SK-N-DZ (cell line): ENCODE measurements at regions not wholly inside any gene's neighbourhood (a gene's known extent, or its start where the extent isn't known, plus 50 kb on each side); places are given as distances from the start of the nearest gene placed in this dataset.

Experiments used
- DNase-seq: peaks from one replicate; pipeline ENCODE4 v3.0.0-alpha.2; 2015; ENCODE audit warnings: low spot score

- DNase-seq: no peak
Measured at GRCh38 chr15:61798631-61799030, 261.6 kb downstream of the VPS13C start.

- DNase-seq: no peak
Measured at GRCh38 chr15:61796056-61796455, 264.2 kb downstream of the VPS13C start.

- no peak for DNase-seq
Measured at GRCh38 chr15:61794881-61795280, 265.4 kb downstream of the VPS13C start.

DNA sequence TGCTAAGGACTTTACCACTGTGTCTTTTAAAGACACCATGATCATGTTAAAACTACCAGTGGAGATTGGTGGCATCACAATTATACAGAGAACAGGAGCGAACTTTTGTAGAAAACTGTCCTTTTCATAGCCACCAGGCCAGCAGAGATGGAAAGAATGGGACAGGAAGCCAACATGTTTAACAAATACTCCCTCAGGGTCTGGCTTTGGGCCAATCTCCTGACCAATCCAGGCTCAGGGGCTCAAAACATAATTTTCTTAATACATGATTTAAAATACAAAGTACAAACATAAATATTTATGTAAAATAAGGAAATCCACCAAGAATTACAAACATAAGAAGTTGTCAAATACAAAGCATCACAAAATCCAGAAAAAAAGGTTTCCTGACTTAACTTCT, 266.0 kb downstream of the VPS13C start:
- no peak for DNase-seq

DNA sequence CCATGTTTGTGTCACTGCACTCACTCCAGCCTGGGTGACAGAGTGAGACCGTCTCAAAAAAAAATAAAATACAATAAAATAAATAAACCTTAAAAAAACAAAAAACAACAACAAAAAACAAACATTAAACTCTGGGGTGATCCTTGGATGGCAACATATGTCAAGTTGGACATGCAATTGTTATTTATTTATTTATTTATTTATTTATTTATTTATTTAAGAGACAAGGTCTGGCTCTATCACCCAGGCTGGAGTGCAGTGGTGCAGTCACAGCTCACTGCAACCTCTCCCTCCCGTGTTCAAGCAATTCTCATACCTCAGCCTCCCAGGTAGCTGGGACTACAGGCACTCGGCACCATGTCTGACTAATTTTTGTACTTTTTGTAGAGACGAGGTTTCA, 275.5 kb downstream of the VPS13C start:
- DNase-seq: no peak

DNA sequence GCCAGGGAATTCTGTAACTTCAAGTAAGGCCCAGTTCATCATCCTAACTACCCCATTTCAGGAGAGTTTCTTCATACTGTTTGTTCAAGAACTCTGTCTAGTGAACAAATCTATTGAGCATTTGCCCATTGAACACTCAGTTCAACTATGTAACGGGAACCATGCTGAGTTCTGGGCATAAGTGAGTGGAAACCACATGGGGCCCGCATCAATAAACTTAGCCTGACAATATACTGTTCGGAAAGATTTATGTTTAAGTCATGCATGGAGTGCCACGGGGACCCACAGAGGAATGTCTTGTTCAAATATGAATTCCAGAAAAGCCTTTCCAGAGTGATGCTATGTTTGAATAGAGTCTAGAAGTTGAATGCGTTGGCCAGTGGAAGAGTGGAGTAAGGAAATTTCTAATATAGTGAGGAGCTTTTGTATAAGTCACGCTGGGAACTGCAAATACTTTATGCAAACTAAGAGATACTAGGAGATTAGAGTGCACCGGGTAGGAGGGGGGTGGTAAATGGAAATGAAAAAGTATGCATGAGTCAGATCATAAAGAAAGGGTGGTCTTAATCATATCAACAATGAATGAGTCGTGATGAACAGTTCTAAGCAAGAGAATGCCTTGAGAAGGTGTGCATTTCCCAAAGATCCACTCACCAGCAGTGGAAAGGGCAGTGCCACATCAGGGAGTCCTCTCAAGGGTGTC, 279.8 kb downstream of the VPS13C start:
- no peak for DNase-seq

DNA sequence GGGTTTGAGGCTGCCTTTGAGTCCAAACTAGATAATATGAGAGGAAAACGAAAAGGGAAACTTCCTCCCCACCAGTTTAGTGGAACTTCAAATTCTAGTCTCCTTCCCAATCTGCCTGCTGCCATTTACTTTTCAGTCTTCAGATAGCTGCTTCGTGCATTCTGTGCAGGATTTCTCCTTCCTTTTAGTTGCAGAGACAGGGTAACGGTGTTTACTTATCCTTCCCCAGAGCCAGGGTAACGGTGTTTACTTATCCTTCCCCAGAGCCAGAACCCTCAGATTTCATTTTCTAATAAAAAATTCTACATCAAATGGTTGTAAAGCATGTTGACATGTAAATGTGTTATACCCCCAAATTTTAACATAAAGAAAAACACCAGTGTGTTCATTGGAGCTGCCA, 282.6 kb downstream of the VPS13C start:
- no peak for DNase-seq

DNA sequence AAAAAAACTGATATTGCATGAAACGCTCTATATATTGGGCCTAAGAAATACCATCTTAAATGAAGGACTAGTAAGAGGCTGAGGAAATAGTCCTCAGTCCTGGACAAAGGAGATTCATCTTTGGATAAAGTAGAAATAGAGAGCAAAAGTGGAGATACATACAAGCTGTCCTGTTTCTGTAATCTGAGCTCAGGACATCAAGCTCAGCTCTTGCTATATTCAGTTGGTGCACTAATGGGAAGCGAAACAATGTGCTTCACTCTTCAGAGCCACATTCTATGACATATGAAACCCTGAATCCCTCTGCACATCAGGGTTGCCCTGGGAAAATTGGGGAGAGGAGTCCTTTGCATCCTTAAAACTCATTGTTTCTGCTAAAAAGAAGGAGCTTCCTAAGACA, 290.7 kb downstream of the VPS13C start:
- peak; percentile 48 for DNase-seq

DNA sequence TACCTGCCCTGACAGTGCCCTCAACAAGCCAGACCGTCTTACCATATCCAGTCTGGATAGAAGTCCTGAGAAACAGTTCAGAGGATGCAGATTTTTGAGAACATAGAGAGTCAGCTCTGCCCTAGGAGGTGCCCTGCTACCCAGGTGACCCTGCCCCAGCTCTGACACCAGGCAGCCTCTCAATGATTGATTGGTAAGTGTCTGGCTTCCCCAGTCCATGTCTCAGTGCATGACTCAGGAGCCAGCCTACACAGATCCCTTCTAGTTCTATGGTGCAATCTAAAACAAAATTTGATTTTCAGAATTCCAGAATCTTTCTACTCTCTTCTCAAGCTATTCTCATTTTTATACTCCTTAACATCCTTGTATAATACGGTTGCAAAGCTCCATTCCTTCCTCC, 292.1 kb downstream of the VPS13C start:
- no peak for DNase-seq

DNA sequence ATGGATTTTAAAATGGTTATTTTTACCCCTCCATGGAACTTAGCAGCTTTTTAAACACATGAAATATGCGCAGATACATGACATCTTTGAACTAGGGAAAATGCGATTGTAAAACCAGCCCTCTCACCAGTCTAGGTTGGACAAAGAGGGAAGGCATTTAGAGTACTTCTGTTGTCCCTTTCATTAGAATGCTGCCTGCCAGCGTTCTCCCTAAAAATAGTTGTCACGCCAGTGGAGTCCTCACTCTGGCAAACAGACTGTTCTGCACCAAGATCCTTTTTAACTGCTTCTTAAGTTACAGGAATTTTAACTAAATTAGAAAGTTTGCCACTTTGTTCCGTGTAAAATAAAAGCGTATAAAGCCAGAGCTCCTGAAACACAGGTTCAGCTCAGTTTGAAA, 295.3 kb downstream of the VPS13C start:
- DNase-seq: no peak

DNA sequence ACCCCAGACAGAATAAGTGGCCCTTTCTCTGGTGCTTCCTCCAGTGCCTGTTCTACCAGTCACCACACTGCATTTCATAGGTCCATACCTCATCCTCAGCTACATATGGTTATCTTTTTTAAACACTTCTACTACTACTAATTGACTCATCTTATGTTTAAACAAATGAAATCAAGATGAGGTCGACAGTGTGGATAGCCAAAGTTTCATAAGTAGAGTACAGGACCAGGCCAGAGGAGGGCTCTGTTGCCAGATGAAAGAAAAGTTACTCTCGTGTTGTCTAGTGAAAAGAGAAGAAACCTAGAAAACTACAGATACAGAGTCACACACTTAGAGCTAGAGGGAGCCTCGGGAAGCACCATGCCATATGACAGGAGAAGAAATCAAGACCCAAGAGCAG, 296.1 kb downstream of the VPS13C start:
- no peak for DNase-seq

- DNase-seq: no peak
Measured at GRCh38 chr15:61762676-61763075, 297.6 kb downstream of the VPS13C start.

- DNase-seq: no peak
Measured at GRCh38 chr15:61759639-61760038, 300.6 kb downstream of the VPS13C start.

- no peak for DNase-seq
Measured at GRCh38 chr15:61756071-61756820, 304.0 kb downstream of the VPS13C start.

GRCh38 chr15:61755467-61755866, 304.8 kb downstream of the VPS13C start:
- no peak for DNase-seq

DNA sequence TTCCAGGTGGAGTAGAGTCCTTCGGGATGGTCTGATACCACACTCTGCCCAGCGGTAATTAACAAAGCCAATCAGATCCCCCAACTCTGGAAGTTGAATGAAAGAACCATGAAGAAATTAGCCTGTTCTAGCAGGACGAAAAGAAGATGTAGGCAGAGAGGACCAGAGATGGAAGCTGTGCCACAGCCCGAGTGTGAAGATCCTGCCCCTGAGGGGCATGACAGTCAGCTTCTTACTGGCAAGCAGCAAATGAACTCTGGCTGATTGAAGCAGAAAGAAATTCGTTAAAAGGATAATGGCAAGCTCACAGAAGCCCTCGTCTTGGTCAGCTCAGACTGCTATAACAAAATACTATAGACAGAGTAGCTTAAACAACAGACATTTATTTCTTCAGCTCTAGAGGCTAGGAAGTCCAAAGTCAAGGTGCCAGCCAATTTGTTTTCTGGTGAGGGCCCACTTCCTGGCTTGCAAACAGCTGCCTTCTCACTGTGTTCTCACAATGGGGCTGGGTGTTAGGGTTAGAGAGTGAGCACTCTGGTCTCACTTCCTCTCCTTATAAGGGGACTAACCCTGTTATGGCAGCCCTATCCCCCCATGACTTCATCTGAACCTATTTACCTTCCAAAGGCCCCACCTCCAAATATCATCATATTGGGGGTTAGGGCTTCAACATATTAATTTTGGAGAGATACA, 307.1 kb downstream of the VPS13C start:
- DNase-seq: no peak

DNA sequence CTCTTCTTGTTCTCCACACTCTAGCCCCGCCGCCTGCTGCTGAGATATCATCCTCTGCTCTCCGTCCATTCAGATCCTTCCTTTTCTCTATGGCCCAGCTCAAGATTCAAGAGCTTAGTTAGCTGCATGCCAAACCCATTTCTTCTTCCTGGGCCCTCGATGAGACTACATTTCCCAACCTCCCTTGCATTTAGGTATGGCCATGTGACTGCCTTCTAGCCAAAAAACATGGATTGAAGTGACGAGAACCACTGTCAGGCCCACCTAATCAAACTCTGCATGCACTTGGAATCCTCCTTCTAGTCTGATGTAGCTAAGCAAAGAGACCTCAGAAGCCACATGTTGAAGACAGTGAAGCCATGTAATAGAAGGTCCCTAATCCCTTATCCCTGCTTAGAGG, 308.2 kb downstream of the VPS13C start:
- no peak for DNase-seq

- DNase-seq: peak; percentile 82
Measured at GRCh38 chr15:61750271-61751084, 309.8 kb downstream of the VPS13C start.

GRCh38 chr15:61749169-61749568, 311.1 kb downstream of the VPS13C start:
- DNase-seq: no peak

DNA sequence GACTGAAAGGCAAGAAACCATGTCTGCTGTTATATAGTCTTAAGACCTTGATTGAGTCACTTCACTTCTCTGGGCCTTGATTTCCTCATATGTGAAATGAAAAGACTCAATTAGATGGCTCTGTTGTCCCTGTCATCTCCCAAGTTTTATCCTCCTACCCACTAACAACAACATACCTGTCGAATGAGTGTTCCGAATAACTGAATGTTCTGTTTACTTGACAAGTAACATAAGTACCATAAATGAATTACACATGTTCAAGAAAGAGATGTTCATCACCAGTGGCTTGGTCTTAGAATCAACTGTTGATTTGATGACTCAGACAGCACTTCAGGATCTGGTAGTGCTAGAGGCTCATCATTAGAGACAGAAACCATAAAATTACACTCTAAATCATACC, 311.7 kb downstream of the VPS13C start:
- DNase-seq: no peak

DNA sequence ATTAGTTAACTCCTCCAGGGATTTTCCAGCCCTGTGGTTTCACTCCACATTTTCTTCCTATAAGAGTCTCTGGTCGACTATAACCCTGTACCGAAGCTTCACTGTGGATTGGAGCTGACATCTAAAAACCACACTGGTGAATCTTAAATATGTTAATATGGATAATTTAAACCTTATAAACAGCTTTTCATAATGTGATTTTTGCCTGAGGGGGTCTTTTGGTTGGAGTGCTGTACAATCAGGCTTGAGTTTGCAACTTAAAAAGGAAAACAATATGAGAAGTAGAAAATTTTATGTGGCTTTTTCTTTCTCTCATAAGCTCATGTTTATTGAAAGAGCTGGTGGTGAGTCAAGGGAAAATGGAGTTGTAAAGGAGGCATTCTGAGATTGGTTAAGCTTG, 313.7 kb downstream of the VPS13C start:
- DNase-seq: no peak

DNA sequence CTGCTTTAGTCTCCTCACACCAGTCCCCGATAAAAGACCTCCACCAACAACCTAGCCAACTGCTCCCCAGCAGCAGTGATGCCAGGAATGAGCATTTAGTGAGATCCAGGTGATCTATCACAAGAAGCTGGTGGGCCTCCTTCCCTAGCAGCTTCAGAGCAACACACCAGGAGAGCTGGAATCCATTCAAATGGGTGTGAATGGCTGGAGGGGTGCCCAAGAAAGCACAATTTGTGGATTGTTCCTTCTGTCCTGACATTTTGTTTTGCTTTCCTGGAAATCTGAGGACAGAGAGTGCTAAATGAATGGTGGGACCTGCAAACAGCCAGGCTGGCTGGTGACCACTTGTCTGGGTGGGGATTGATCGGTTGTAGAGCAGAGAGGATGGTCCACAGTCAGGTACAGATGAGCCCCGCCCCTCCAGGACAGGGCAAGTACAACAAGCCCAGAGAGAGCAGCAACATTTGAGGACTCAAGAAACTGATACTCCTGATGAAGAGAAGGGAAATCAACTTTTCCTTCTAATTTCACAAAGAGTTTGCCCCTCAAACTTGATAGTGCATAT, 316.8 kb downstream of the VPS13C start:
- DNase-seq: no peak
